NCI-H146 treated with DMSO at 0.1 percent for 48 hours (cell line): ENCODE measurements at regions not wholly inside any gene's neighbourhood (a gene's known extent, or its start where the extent isn't known, plus 50 kb on each side); places are given as distances from the start of the nearest gene placed in this dataset.

Experiments
- DNase-seq: peaks from one replicate; lab custom pipeline; 2025; ENCODE audit not compliant: unreplicated experiment; lab: John Stamatoyannopoulos, UW

DNA sequence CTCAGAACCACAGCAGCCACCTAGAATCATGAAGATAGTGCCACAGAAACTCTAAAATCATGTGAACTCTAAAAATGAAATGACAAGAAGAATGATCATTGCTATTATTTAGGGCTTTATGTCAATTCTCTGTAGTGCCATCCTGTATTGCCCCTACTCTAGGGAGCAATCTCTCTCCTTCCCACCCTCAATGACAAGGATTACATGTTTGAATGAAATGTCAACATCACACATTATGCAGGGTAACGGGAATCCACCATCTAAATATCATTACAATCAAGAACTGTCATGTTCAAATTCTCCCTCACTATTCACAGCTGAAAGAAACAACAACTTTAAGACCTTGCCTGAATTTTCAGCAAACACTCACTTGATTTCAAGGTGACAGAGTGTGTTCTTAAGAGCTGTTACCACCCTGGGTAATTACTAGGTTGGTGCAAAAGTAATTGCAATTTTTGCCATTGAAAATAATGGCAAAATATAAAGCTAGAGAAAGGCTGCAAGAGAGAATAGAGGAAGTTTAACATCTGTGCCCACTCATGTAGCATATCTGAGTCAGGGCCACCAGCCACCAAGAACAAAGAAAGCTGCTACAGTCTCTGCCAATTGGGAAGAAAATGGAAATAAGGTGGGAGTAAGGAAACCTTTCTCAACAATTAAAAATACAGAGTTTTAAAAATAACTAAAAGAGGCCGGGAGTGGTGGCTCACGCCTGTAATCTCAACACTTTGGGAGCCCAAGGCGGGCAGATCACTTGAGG, 112.8 kb upstream of the PSMD7 start:
- DNase-seq: no peak

DNA sequence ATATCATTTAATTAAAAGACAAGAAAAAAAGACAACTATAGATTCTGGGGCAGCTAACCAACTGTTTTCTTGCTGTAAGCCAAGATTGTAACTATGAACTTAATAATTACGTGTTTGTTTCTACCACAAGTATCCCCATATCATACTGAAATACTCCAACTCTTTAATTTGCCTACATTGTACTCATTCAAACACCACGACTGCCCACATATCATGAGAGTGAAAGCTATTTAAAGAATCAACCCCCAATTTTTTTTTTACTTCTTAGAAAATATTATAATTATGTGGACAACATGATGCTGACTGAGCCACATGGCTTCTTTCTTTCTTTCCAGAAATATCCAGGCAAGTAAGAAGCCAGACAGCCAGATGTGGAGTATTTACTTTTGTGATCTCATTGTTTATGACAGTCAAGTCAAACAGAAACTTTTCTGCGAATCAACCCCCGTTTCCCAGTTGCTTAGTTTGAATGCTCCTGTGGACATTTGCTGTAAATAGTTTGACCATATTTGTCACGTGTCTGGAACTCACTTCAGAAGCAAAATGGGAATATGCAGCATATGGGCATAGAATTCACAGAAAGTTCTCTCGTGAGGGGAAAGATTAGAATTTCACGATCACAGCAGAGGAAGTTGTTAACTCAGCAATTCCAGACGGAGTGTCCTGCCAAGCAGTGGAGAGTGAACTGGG, 126.8 kb upstream of the PSMD7 start:
- DNase-seq: no peak

DNA sequence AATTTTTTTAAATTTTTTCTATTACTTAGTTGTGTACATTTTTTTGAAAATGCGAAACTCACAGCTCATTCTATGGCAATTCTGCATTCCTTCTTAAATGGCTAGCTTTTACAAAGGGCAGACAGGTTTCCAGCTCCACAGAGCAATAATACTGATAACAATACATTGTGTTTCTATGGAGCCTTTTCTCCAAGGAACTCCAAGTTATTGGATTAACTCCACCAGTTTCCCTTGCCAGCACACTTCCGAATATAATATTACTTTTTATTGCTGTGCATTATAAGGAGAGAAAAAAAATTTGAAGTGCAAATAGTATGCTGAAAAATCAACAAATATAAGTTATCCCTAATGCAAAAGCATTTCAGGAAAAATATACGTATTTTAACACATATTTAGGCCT, 127.5 kb upstream of the PSMD7 start:
- no peak for DNase-seq

DNA sequence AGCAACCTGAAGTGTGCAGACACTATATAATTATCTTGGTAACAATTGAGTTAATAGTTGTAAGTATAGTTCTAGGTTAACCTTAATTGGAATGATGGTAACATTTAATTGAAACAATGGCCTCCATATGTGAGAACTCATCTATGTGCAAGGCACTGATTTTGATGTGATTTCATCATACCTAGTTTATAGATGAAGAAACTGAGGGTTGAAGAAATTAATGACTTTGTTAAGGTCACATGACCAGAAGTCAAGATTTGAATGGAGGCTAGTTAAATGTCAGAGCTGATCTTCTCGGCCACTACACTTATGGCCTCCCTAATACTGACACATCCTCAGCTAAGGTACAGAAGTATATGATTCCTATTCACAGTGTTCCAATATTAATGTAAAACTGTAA, 128.2 kb upstream of the PSMD7 start:
- DNase-seq: no peak

DNA sequence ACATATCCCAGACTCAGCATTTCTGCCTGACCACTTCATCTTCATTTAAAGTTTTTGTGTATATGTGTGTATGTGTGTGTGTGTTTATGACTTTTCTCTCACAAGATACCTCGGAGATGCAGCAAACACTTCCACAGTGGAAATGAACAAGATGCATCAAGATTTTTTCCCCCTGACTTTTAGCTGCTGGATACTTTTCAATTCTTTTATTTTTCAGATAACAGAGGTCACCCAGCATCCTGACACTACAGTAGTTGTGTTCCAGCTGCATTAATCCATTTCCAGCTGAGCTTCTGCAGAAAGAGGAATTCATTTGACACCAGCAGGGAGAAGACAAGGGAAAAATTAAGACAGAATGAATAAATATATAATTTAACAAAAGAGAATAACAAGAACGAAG, 130.2 kb upstream of the PSMD7 start:
- no peak for DNase-seq

DNA sequence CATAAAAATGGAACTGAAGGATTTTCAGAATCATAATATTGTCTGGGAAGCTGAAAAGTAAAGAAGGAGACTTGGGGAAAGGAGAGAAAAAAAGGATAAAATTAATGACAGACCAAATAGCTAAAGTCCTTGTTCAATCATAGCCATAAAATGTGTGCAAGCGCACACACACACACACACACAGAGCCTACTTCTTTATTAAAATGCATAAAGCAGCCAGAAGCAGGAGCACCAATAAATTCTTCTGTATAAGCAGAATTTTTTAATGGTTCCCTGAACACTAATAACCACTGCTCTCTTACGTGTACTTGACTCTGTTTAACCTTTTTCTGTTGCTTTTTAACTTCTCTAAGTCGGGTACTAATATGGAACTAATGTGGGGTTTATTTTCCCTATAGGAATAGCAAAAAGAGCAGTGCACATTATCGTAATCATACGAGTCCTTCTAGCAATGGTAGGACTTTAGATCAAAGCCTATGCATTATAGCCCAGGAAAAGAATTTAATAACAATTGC, 131.0 kb upstream of the PSMD7 start:
- no peak for DNase-seq

DNA sequence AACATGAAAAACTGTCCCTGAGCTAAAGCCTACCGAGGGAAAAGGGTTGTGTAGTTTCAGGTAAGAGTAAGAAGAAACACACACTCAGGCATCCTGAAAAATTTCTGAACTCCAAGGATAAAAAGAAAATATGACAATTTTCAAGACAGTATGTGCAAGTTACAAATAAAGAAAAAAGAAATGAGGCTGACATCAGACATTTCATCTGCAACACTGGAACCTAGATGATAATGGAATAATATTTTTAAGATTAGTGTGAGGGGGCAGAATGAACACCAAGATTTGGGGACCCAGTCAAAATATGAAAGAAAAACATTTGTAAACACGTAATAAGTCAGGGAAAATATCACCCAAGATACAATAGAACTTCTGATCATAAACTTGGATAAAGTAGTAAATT, 135.9 kb upstream of the PSMD7 start:
- DNase-seq: no peak

DNA sequence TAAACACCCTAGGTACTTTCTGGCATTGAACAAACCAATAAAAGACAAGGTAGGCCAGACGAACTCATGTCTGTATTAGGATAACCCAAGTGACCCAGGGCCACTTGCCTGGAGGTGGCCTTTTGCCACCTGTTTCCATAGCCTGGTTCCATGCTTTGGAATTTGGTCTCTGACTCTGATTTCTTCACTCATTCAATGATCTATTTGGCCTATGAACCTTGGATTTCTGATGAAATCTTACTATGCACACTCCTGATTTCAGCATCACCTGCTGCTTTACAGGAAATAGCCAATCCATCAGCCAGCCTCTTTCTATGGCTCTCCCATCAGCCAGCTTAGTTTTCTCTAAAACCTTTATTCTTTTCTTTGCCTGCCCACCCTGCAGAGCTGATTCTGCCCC, 142.8 kb upstream of the PSMD7 start:
- DNase-seq: no peak

DNA sequence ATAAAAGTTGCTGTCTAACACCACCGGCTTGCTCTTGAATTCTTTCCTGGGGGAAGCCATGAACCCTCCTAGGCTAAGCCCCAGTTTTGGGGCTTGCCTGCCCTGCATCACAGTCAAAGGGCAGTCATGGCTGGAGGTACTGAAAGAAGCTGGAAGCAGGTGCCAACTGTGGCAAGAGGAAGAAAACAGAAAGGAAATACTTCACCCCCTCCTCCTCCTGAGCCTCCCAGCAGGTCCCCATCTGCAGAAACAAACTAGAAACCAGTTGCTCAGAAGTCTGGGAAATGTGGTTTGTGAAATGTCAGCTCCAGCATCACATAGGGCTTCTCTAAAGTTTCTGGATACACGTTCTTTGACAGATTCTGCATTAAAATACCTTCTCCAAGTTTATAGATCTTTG, 150.0 kb upstream of the PSMD7 start:
- DNase-seq: no peak

DNA sequence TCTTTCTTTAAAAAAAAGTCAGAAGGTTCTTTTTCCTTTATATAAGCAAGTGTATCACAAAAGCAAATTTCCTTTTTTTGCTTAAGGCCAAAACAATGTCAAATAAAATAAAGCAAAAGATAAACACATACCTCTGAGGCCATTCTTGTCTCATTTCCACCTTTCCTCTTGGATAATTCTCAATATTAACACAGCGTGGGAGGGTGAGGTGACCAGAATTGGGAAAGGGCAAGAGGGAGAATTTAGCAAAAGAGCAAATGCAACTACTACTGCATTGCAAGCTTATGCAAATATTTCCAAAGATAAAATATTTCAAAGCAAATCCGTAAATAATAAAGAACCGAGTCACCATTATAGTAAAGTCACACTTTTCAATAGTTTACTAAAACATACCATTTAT, 153.4 kb upstream of the PSMD7 start:
- no peak for DNase-seq

DNA sequence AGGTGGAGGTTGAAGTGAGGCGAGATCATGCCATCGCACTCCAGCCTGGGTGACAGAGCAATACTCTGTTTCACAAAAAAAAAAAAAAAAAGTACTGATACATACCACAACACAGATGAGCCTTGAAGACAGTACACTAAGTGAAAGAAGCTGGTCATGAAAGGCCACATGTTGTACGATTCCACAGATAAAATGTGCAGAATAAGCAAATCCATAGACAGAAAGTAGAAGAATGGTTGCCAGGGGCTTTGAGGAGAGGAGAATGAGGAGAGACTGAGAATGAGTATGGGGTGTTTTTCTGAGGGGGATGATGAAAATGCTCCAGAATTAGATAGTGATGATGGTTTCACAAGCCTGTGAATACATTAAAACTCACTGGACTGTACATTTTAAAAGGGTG, 155.6 kb upstream of the PSMD7 start:
- DNase-seq: no peak

DNA sequence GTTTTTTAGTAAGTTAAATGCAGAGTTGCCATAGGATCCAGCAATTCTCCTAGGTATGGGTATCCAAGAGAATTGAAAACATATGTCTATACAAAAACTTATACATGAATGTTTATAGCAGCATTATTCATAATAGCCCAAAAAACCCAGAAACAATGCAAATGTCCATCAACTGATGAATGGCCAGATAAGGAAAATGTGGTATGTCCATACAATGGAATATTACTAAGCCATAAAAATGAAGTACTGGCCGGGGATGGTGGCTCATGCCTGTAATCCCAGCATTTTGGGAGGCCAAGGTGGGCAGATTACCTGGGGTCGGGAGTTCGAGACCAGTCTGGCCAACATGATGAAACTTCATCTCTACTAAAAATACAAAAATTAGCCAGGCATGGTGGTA, 156.1 kb upstream of the PSMD7 start:
- DNase-seq: no peak

DNA sequence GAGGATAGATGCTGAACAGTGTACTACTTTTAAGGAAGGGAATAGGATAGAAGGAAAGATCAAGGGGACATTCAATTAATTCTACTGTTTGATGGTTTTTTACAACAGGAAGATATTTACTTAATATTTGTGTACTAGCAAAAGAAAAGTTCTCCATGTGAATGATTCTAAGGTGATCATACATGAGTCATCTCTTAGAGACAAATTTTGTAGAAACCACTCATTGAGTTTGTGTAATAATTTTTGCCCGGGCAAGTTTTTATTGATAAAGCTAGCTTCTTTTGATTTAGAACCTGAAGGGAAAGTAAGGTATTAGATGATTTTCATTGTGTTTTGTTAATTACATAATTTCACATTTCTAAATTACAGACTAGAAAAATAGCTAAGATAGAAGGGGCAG, 172.8 kb upstream of the PSMD7 start:
- no peak for DNase-seq

DNA sequence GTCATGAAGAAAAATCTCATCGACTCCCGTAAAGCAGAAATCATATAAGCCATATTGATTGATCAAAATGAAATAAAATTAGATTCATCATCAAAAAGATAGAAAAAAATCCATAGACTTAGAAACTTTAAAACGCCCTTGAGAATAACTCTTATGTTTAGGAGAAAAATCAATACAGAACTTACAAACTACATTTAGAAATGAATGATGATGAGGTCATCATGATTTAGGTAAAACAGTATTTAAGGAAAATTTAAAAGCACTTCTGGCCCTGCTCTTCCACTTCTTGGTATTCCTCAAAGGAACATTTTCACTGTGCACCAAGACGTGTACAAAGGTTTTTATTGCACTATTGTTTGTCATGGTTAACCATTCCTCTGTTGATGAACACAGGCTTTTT, 173.4 kb upstream of the PSMD7 start:
- DNase-seq: no peak

DNA sequence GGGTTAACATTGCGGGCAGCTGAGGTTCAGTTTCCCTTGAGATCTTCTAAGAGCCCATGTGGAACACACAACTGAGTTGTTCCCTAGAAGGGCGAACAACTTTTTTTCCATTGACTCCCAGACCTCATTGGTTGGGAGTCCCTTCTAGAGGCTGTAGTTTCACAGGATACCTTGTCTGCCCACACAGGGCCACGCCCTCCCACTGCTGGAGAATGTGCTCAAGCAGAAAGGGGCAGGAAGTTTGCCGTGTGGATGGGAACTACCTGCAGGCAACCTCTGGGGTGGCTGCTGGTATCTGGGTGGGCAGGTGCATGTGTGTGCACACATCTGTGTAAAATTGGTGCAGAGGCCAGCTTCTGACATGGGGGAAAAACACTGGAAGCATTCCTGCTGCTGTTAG, 178.8 kb upstream of the PSMD7 start:
- DNase-seq: no peak

DNA sequence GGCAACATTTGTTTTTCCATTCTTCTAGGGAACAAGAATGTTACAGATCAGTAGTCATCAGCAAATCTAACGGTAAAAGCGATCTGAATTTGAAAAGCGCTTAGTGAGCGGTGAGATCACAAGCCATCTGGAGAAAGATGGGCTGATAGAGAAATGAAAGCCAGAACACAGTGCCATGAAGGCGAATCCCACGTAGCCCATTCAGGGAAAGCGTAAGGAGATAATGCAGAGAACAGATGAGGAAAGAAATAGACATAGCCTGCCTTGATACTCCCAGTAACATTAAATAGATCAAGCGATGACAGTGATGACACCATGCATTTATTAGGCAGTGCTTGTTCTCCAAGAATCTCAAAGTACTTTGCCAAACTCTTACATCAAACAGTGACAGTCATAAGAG, 183.1 kb upstream of the PSMD7 start:
- DNase-seq: no peak

DNA sequence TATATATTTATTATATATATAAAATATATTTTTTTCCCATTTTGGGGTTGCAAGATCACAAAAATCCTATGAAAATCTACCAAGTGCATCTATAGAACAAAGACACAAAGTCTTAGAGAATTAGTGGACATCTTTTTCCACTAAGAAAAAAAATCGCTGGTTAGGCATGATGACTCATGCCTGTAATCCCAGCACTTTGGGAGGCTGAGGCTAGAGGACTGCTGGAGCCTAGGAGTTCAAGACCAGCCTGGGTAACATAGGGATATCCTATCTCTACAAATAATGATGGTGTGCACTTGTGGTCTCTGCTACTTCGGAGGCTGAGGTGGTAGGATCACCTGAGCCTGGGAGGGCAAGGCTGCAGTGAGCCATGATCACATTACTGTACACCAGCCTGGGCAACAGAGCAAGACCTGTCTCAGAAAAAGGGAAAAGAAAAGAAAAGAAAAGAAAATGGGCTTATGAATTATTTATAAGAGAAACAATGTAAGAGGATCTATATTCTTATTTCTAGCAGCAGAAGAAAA, 185.1 kb upstream of the PSMD7 start:
- DNase-seq: no peak

DNA sequence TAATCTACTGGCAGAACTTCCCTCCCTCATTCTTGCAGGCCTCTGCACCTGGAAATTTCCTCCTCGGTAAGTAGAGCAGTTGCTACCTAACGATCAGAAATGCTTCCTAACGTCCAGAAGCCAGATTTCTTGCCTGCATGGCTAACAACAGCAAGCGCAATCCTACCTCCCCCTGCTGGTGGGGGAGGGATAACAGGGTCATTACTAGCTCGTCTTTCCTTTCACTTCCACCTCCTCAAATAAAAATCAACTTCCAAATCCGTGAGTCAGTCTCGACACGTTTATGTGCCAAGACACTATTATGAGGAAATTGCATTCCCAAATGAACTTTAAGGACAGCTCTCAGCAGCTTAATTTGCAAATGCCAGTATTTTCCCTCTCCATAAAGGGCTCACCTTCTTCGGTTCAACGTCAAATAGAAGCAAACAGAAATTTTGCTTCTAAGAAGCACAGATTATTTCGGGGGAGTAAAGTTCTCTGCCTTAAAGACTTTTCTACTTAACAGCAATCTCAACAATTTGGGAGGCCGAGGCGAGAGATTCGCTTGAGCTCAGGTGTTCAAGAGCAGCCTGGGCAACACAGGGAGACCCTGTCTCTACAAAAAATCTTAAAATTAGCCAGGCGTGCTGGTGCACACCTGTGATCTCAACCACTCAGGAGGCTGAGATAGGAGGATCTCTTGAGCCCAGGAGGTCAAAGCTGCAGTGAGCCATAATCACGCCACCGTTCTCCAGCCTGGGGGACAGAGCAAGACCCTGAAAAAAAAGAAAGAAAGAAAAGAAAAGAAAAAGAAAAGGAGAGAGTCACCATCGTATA, 188.6 kb upstream of the PSMD7 start:
- DNase-seq: no peak

DNA sequence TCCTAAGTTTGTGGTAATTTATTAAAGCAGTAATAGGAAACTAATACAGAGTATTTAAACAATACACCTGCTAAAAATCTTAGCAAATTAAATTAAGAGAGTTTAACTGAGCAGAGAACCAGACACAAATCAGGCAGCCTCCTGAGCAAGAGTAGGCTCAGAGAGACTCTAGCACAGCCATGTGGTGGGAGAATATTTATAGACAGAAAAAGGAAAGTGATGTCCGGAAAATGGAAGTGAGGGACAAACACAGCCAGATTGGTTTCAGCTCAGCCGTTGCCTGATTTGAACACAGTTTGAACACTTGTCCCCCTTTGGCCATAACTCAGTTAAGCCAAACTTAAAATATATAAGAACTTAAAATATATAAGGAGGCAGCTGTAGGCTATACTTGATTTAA, 192.6 kb upstream of the PSMD7 start:
- DNase-seq: no peak

DNA sequence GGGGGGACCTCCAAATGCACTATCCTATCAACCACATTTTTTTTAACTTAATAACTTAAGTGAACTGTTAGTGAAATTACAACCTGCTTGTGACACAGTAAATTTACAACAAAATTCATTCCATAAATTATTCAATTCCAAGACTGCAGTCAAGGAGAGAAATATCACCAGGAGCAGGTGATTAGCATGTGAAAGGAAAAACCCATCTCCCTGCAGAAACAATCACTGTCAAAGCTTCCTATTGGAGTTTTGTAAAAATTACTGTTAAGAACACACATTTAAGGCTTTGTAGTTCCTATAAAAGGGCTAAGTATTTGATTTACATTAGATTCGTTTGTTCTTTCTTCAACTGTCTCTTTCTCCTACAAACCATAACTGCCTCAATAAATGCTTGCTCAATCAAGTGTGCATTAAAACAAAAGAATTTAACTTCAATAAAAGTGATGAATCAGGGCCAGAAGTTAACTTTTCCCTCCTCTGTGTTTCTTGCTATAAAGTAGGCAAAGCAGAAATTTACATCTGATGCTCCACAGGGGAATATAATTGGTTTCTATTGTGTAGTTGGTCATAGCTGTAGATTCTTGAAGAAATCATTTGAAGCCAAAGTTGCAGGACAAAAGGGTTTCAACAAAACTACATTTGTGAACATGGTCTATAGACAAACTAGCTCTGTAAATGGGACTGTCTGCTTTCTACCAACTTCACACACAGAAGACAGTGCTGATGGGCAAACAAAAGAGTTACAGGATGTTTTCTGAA, 195.1 kb upstream of the PSMD7 start:
- DNase-seq: no peak
